Endodermal cell (in vitro differentiated cells): ENCODE measurements at regions not wholly inside any gene's neighbourhood (a gene's known extent, or its start where the extent isn't known, plus 50 kb on each side); places are given as distances from the start of the nearest gene placed in this dataset.

Experiments
- DNase-seq: peaks from one replicate; pipeline ENCODE4 v3.0.0-alpha.2; 2017
- H3K27ac ChIP-seq: 2 replicates; pipeline ENCODE4 v1.5.1; 2013; ENCODE audit warnings: mild to moderate bottlenecking, low read depth, low read length, moderate library complexity
- H3K27me3 ChIP-seq: 2 replicates; pipeline ENCODE4 v1.6.1; 2013; ENCODE audit warnings: mild to moderate bottlenecking, low read length, moderate library complexity; ENCODE audit not compliant: insufficient read depth, control insufficient read depth, poor library complexity, severe bottlenecking
- H3K36me3 ChIP-seq: 2 replicates; pipeline ENCODE4 v1.7.0; 2013; ENCODE audit warnings: mild to moderate bottlenecking, low read length, moderate library complexity; ENCODE audit not compliant: control insufficient read depth, insufficient read depth
- H3K4me1 ChIP-seq: one replicate; pipeline ENCODE4 v1.7.0; 2013; ENCODE audit warnings: low read length; ENCODE audit not compliant: control insufficient read depth, insufficient read depth
- H3K4me3 ChIP-seq: 2 replicates; pipeline ENCODE4 v1.5.1; 2013; ENCODE audit warnings: mild to moderate bottlenecking, low read length, moderate library complexity
- H3K9ac ChIP-seq: 2 replicates; pipeline ENCODE4 v1.6.1; 2013; ENCODE audit warnings: mild to moderate bottlenecking, low read length, moderate library complexity; ENCODE audit not compliant: poor library complexity, severe bottlenecking; ENCODE audit errors: extremely low read depth
- H3K9me3 ChIP-seq: 2 replicates; pipeline ENCODE4 v1.6.1; 2013; ENCODE audit warnings: mild to moderate bottlenecking, low read length, moderate library complexity; ENCODE audit not compliant: control insufficient read depth
- H3K27ac Mint-ChIP-seq: 2 replicates; pipeline ENCODE4 v1.8.0; 2020; ENCODE audit warnings: mixed read lengths
- H3K27me3 Mint-ChIP-seq: 2 replicates; pipeline ENCODE4 v1.8.0; 2021; ENCODE audit warnings: mild to moderate bottlenecking, mixed read lengths; ENCODE audit not compliant: insufficient read depth
- H3K36me3 Mint-ChIP-seq: 2 replicates; pipeline ENCODE4 v1.8.0; 2020; ENCODE audit warnings: low read depth, mixed read lengths
- H3K4me1 Mint-ChIP-seq: 2 replicates; pipeline ENCODE4 v1.8.0; 2020; ENCODE audit warnings: mixed read lengths
- H3K4me3 Mint-ChIP-seq: 2 replicates; pipeline ENCODE4 v1.8.0; 2020; ENCODE audit warnings: mild to moderate bottlenecking, moderate library complexity, mixed read lengths
- H3K9me3 Mint-ChIP-seq: 2 replicates; pipeline ENCODE4 v1.8.0; 2020; ENCODE audit warnings: mild to moderate bottlenecking, mixed read lengths
- CTCF ChIP-seq: fragments of 200-600 bp; sonication (generic); conservative IDR thresholded peaks from 2 replicates; pipeline ENCODE4 v1.5.0; 2021; ENCODE audit warnings: antibody characterized with exemption, mild to moderate bottlenecking
- WGBS, 2 experiments: methylation state at CpG; one replicate each; pipeline versions ENCODE4 v1.1.5 to v1.1.7; 2013; ENCODE audit warnings: missing lambda C conversion rate in 2 of 2, mixed read lengths in 1 of 2; ENCODE audit not compliant: insufficient coverage in 1 of 2, insufficient read length in 1 of 2; 5-methylcytosine and 5-hydroxymethylcytosine counted together

GRCh38 chr4:148914734-148915133 lies 472.5 kb upstream of the NR3C2 start:
- H3K27me3 Mint-ChIP-seq = peaks cover under 1% of the 10 kb centered on the region
- 96% methylated on average over 2 of the region's 2 CpGs; no CpG with 5 or more reads in 1 of the 2 experiments for WGBS, 2 experiments
- no peak overlapping the region for H3K4me3 Mint-ChIP-seq
- H3K36me3 ChIP-seq = no peaks in the 10 kb centered on the region
- no peaks in the 10 kb centered on the region for H3K36me3 Mint-ChIP-seq
- H3K27ac Mint-ChIP-seq = no peak overlapping the region
- no peak for DNase-seq
- H3K4me1 Mint-ChIP-seq = no peaks in the 10 kb centered on the region
- H3K4me1 ChIP-seq = no peaks in the 10 kb centered on the region
- no peaks in the 10 kb centered on the region for H3K27me3 ChIP-seq
- H3K9me3 Mint-ChIP-seq = no peaks in the 10 kb centered on the region
- no peak overlapping the region for H3K9ac ChIP-seq
- no peak for TF ChIP-seq CTCF
- no peak overlapping the region for H3K4me3 ChIP-seq
- H3K9me3 ChIP-seq = no peaks in the 10 kb centered on the region
- H3K27ac ChIP-seq = no peak overlapping the region

DNA sequence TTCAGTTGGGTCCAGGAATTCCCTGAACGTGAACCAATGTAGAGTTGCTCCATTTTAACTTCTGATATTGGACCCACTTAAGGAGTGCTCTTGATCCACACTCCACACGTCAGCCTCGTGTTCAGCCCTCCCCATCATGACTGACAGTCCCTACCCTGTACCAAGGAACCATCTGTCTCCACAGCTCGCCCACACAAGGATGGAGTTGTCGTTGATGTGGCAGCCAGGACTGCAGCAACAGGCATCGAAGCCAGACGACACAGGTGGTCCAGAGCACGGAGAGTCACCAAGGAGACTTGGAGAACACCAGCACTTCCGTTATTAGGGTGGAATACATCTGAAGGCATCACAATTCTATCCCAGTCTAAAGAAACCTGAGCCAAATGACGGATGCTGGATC lies 472.1 kb upstream of the NR3C2 start:
- no peak for DNase-seq
- Mint-ChIP-seq H3K9me3 (no peaks in the 10 kb centered on the region), H3K4me3 (no peak overlapping the region), H3K27ac (no peak overlapping the region), H3K4me1 (no peaks in the 10 kb centered on the region), H3K36me3 (no peaks in the 10 kb centered on the region), H3K27me3 (peaks cover 2% of the 10 kb centered on the region)
- no peaks in the 10 kb centered on the region for H3K9me3 ChIP-seq
- no peak overlapping the region for H3K27ac ChIP-seq
- no peaks in the 10 kb centered on the region for H3K36me3 ChIP-seq
- H3K27me3 ChIP-seq = no peaks in the 10 kb centered on the region
- WGBS, 2 experiments = 90 to 95% methylated on average over 5 to 10 of the region's 10 CpGs
- no peak overlapping the region for H3K9ac ChIP-seq
- H3K4me1 ChIP-seq = no peaks in the 10 kb centered on the region
- TF ChIP-seq CTCF = no peak
- H3K4me3 ChIP-seq = no peak overlapping the region

DNA sequence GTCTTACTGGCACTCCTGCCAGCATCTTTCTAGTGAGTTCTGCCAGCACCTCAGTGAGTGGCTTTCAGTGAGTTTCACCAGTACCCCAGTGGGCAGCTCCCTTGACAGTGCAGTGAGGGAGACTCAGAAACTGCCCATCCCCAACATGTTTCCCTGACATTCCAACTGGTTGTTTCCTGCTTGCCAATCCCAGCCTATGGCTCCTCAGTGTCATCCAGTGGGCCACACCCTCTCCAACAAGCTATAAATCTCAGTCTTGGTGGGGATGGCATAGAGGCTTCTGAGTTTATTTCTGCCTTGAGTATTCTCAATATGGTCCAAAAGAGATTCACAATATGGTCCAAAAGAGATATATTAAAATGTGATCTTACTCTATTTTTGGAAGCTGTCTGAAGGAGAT lies 461.2 kb upstream of the NR3C2 start:
- no peak overlapping the region for H3K4me3 ChIP-seq
- Mint-ChIP-seq H3K9me3 (peaks cover 19% of the 10 kb centered on the region), H3K27me3 (peaks cover 29% of the 10 kb centered on the region), H3K4me3 (no peak overlapping the region), H3K36me3 (peaks cover 6% of the 10 kb centered on the region), H3K27ac (no peak overlapping the region), H3K4me1 (peaks cover 23% of the 10 kb centered on the region)
- peaks cover 8% of the 10 kb centered on the region for H3K4me1 ChIP-seq
- peaks cover 11% of the 10 kb centered on the region for H3K9me3 ChIP-seq
- no peaks in the 10 kb centered on the region for H3K27me3 ChIP-seq
- H3K27ac ChIP-seq = no peak overlapping the region
- H3K9ac ChIP-seq = no peak overlapping the region
- no peak for TF ChIP-seq CTCF
- no peaks in the 10 kb centered on the region for H3K36me3 ChIP-seq
- DNase-seq = no peak
